GM11168 (cell line): ENCODE measurements at regions not wholly inside any gene's neighbourhood (a gene's known extent, or its start where the extent isn't known, plus 50 kb on each side); places are given as distances from the start of the nearest gene placed in this dataset.

ENCODE experiments used
- in situ Hi-C: fragments of 300-500 bp; cut with MboI; formaldehyde crosslinking; loops from one replicate; pipeline ENCODE4 v1.12.0; 2022; ENCODE audit warnings: low sequenced_read_pairs; ENCODE audit not compliant: unreplicated experiment

GRCh38 chr12:24252602-24253001 lies 303.1 kb upstream of the SOX5 start:
- in situ Hi-C loops, result no loop called here

GRCh38 chr12:24246934-24247333 lies 297.5 kb upstream of the SOX5 start:
- in situ Hi-C loops, result no loop called here

DNA sequence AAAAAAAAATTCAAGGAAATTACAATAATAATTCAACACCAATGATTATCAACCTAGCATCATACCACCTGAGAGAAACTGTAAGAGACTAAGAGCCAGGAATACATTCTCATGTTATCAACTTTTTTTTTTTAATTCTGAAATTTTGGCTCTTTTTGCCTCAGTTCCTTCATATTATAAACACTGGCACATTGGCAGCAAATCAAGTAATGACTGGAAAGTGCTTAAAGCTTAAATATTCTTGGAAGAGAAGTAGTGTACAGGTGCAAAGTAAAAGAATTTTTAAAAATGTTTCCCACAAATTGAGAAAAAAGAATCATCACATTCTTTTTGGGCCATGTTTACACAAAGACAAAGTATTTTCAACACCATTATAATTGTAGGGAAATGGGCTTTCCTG lies 296.9 kb upstream of the SOX5 start:
- in situ Hi-C loops, result no loop called here

DNA sequence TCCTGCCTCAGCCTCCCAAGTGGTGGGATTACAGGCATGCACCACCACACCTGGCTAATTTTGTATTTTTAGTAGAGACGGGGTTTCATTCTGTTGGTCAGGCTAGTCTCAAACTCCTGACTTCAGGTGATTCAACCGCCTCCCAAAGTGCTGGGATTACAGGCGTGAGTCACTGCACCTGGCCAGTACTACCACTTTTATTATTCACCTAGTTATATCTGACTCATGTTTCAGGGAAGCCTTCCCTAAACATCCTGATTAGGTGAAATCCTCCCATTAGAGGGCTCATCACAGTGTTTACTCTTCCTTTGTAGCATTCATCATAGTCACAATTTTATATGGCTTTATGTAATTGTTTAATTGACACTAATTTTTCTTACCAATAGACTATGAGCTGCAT lies 295.3 kb upstream of the SOX5 start:
- in situ Hi-C loops, result no loop called here

GRCh38 chr12:24244231-24244630 lies 294.8 kb upstream of the SOX5 start:
- in situ Hi-C loops, result no loop called here

DNA sequence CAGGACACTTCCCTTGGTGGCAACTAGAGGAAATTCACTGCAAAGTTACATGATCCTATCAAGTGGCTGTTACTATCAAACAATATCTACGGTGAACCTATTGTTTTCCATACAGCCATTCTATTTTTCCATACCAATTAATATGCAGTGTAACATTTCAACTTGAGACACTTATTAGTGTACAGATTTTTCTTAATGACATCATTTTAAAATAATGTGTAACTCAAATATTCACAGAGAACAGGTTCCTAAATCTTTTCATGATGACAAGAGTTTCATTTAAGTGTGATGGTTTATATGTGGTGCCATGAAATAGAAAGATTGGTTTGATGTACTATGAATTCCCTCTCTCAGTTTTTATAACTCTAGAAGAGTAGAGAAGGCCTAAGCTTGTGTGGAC lies 291.2 kb upstream of the SOX5 start:
- in situ Hi-C loops, result no loop called here

GRCh38 chr12:24233519-24234246 lies 284.2 kb upstream of the SOX5 start:
- in situ Hi-C loops, result no loop called here

DNA sequence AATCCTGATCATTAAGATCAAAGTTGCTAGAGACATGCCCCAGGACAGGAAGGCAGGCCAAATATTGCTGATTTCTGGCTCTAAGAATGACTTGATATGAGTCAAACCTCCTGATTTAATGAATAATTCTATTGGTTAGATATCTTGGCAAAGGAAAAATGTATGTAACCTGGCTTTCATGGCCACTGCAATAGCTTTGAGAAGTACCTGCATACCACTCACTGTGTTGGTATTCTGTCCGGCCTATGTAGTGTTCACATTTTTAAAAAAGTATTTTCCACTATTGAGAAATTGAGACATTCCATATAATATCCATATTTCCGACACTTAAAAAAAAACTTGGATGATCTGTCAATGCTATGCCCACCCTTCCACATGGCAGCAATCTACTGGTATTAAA lies 283.1 kb upstream of the SOX5 start:
- in situ Hi-C loops, result no loop called here

- in situ Hi-C loops, result no loop called here
Observed at GRCh38 chr12:24231298-24231697, 281.8 kb upstream of the SOX5 start.

- in situ Hi-C loops, result no loop called here
Observed at GRCh38 chr12:24230061-24230701, 280.7 kb upstream of the SOX5 start.

GRCh38 chr12:24229031-24229700 lies 279.7 kb upstream of the SOX5 start:
- in situ Hi-C loops, result no loop called here

DNA sequence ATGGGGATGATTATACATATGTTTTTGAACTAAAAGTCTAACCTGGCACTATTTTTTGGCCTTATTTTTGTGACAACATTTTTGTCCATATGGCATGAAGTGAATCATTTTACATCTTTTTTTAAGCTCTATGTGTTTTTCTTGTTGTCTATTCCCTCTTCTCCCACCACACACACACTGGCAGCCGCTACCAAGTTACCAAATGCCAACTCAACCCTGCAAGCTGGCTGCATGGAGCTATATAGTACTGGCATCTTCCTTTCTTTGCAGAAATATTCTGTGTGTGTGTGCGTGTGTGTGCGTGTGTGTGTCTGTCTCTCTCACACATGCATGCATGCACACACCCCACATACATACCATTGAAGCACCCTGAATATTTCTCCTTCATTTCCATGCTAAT lies 278.9 kb upstream of the SOX5 start:
- in situ Hi-C loops, result no loop called here

GRCh38 chr12:24227551-24227950 lies 278.1 kb upstream of the SOX5 start:
- in situ Hi-C loops, result no loop called here

DNA sequence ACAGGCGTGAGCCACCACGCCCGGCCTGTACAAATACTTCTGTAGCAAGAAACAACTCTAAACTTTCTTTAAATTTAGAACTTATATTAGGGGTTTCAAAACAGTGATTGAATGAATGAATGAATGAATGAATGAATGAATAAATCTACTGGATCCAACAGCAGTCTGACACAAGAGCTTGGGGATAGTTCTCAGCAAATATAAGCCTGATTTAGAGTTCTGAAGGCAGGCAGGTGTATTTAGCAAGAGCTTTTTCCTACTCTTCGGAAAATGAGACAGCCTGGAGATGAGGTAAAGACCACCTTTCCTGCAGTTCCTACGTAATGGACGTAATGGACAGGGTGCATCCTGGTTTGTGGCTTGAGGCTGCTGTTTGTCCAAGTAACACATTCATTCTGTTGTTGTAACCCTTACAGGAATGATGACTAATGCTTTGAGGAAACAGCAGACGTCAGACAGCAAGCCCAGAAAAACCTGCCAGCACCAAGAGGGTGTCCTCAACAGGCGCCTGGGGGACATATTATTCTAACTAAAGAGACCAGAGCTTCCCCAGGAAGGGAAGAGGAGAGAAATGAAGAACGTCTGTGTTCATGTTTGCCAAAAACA lies 277.4 kb upstream of the SOX5 start:
- in situ Hi-C loops, result no loop called here

DNA sequence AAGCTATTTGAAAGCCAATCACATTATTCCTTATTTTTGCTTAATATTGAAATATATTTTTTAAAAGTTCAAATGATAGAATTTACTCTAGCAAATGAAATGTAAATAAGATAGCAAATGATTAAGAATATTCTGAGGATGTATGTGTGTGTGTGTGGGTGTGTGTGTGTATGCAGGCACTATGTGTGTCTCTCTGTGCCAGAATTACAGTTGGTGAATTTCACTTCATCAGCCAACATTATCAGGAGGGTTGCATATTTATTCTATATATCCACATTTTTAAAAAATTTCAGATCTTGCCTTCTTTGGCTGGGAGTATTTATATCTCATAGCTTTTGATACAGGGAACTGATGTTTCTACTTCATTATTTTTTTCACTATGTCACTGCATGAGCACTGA lies 274.9 kb upstream of the SOX5 start:
- in situ Hi-C loops, result no loop called here

- in situ Hi-C loops, result no loop called here
Observed at GRCh38 chr12:24223926-24224325, 274.5 kb upstream of the SOX5 start.

DNA sequence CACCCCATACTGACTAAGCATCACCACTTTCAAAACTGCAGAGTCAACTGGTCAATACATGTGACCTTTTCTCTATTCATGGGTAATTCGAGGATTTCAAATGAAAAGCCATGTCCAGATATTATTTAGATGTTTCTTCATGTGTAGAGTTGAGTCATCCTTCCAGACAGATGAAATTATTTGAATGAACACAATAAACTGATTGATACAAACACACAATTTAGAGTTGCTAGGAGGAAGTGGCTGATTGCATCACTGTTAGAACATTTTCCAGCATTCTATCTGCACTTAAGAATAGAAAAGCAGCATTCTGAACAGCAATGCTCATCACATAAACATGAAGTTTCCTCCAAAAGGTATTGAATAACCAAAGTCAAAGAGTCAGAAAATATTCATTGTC lies 273.5 kb upstream of the SOX5 start:
- in situ Hi-C loops, result no loop called here

GRCh38 chr12:24212496-24212895 lies 263.0 kb upstream of the SOX5 start:
- in situ Hi-C loops, result no loop called here

DNA sequence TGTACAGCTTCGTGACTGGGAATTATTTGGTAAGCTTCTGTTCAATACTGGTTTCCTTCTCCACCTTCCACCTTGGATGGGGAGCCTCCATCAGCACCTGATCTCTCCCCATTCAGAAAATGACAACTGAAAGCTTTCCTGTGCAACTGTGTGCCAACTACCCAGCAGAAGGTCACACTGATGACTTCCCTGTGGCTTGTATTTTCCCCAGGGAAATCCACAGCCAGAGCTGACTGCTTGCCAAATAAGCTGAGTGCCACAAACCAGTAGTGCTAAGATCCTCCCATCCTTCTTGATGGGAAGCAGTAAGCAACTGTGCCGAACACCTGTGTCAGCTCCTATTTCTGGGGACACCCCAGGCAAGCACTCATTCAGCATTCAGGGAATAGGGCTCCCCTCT lies 257.2 kb upstream of the SOX5 start:
- in situ Hi-C loops, result no loop called here

- in situ Hi-C loops, result no loop called here
Observed at GRCh38 chr12:24201258-24201970, 251.9 kb upstream of the SOX5 start.

GRCh38 chr12:24200010-24200409 lies 250.5 kb upstream of the SOX5 start:
- in situ Hi-C loops, result no loop called here
